ENCODE measurements at regions not wholly inside any gene's neighbourhood (a gene's known extent, or its start where the extent isn't known, plus 50 kb on each side); places are given as distances from the start of the nearest gene placed in this dataset.

- TF ChIP-seq CTCF (conservative IDR thresholded peaks at IDR 0.05) = no peak
- no peak for TF ChIP-seq EZH2 (IDR thresholded peaks at IDR 0.05; ENCODE audit: low read depth)
Measured at GRCh38 chr16:52650318-52650717, 103.4 kb upstream of the TOX3 start.

Data from PC-9 (cell line).